Epithelial cell of prostate (primary cell): ENCODE measurements at regions not wholly inside any gene's neighbourhood (a gene's known extent, or its start where the extent isn't known, plus 50 kb on each side); places are given as distances from the start of the nearest gene placed in this dataset.
"Not testable (repeated sequence)": the region's sequence is repeated elsewhere in the genome, so short reads cannot be mapped to it uniquely, and the experiment has no call there.

Experiments
- DNase-seq: peaks from one replicate; pipeline ENCODE4 v3.0.0-alpha.2; 2011; ENCODE audit warnings: low read depth, low spot score
- H3K27ac ChIP-seq: fragments of 450-650 bp; 2 replicates; pipeline ENCODE4 v1.5.1; 2017; ENCODE audit warnings: mild to moderate bottlenecking

DNA sequence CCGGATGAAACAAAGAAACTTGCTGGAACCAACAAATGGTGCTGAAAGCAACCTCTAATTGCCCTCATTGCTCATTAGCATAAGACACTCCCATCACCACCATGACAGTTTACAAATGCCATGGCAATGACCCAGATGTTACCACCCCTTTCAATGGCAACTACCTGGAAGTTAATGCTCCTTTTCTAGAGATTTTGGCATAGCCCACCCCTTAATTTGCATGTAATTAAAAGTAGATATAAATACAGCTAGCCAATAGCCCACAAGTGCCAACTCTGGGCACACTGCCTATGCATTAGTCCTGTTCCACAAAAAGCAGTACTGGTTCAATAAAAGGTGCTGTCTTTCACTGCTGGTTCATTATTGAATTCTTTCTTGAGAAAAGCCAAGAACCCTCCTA lies 410.3 kb upstream of the PPP1R2C start:
- no peak for DNase-seq
- no peak overlapping the region for H3K27ac ChIP-seq

DNA sequence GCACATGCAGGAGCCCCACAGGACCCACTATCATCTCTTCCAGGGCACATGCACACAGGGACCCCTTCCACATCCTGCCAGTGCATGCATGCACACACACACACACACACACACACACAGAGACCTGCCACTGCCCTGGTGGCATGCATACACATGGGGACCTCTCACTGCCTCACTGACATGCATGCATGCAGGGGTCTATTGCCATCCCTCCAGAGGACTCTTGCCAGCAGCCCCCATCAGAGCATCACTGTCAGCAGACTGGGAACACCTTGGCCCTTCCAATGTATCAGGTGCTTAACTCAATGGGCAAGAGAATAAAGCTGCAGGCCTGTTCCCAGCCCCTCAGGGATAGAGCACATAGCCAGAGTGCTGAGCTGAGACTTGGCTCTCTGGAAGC lies 433.6 kb upstream of the PPP1R2C start:
- H3K27ac ChIP-seq: no peak overlapping the region
- no peak for DNase-seq

DNA sequence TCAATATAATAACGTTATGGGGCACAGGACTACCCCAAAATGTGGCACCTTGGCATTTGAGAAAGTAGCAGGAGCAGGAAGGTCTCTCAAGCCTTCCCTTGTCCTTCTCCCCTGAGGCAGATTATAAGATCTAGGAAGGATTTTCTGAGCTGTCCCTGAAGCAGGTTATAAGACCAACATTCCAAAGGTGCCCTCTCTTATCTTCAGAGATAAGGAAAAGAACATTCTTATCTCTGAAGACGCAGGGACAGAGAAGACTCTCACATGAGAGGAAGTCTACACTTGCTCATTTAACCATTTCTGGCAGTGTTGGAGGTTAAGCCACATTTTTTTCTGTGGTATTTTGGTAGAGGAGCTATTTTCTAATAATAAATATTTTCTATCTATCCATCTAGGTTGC lies 437.9 kb upstream of the MAOA start:
- no peak overlapping the region for H3K27ac ChIP-seq
- DNase-seq: no peak

DNA sequence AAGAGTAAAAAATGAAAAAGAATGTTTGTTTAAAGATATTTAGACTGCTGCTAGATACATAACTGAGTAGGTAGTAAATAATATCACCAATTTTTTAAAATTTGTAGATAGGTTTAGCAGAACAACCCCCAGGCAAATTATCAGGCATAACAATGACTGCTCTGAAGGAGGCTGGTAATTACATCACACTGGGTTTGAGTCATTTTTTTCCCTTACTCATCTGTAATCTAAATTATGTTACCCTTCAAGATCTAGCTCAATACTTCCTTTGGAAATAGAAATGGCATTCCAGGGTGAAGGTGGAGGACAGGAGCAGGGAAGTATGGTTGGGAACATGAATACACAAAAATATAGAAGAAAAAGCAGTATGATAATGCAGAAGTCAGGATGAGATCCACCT lies 431.6 kb upstream of the MAOA start:
- no peak overlapping the region for H3K27ac ChIP-seq
- DNase-seq: no peak

DNA sequence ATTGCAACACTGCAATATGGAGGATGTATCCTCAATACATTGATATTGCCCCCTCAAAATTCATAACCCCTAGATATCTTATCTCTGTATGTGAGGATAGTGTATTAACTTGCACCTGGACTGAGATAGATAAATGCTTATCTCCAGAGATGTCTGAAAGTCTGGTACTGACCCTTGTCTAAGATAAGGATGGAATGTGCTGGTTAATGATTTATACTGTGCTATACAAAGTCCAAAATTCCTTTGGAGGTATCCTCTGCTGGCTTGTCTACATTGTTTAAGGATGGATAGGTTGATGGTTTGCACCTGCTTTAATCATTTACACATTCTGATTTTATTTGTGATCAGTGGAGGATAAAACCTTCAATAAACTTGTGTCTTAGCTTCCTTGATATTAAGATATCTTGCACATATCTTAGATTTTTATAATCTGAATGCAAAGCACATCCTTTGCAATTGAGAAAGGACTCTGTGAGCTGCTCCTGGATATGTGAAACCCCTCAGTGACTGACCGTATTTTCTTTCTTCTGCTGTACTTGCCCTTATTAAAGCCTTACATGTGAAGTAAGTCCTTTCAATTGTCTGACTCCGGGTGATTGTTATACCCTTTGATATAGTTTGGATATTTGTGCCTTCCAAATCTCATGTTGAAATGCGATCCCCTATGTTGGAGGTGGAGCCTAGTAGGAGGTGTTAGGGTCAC lies 430.3 kb upstream of the MAOA start:
- no peak for DNase-seq
- H3K27ac ChIP-seq: no peak overlapping the region

DNA sequence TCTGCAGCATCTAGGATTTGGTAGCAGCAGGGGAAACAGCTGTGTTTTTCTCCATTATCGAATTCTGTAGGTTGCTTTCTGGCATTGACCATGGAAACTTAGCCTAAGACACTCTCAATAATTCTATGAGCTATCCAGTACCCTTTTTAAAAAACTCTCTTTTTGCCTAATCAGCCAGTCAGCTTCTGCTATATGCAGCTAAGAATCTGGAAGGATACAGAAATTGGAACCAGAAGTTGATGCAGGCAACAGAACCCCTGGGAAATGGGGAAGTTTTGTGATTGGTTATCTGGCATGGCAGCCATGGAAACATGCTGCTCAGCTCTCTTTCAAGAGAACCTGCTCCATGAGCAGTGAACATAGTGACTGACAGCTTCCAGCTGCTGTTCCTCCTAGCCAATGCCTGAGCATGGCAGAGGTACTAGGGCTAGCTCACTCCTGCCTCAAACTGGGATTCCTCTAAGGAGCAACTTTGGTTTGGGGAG lies 417.6 kb upstream of the MAOA start:
- DNase-seq: no peak
- no peak overlapping the region for H3K27ac ChIP-seq

DNA sequence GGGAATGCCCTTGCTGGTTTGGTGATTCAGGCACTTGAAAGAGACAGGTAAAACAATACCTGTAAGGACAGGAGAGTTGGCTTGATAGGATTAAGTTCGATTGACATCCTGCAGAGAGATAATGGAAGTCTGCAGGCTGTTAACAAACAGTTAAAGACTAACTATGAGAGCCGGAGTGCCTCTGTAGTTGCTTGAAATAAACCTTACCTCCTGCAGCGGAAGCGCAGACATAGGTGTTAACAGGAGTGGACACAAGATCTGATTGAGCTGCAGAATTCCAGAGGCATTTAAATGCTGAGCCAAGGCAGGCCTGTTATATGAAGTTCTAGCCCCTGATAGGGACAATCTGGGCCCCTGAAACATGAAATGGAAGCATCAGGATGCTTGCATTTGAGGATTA lies 416.7 kb upstream of the MAOA start:
- no peak overlapping the region for H3K27ac ChIP-seq
- no peak for DNase-seq

DNA sequence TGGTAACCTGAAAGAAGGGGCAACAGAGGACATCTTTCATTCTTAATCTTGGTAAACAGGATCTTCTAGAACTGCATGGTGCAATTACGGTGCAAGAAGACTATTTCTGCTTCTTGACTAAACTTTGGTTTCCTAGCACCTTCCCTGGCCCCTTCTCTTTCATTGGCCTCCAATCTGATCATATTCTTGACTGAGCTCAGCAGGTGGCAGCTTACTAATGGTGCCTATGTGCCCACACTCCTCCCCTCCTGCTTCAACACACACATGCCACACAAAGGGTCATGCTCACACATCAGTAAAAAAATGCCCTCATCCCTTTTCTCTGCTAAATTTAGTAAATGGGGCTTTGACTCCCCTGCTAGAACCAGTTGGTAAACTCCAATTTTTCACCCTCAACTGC lies 400.5 kb upstream of the MAOA start:
- no peak overlapping the region for H3K27ac ChIP-seq

DNA sequence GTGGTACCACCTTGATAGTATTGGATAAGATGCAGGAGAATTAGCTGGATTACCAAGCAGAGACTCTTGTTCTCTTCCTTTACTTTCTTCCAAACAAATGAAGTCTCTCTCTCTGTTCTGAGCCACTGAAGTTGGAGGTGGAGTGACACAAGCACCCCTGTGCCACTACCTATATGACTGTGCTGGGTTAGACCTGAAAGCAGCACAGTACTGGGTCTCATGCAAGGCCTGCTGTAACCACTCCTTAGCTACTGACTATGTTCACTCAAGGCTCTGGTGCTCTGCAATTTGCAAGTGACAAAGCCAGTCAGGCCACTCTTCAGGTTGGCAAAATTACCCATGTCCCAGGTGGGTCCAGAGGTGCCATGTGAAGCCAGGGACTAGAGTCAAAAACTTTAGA lies 389.6 kb upstream of the MAOA start:
- no peak for DNase-seq
- H3K27ac ChIP-seq: no peak overlapping the region

More for the DNA sequence above, 400.5 kb upstream of the MAOA start:
- DNase-seq: no peak

DNA sequence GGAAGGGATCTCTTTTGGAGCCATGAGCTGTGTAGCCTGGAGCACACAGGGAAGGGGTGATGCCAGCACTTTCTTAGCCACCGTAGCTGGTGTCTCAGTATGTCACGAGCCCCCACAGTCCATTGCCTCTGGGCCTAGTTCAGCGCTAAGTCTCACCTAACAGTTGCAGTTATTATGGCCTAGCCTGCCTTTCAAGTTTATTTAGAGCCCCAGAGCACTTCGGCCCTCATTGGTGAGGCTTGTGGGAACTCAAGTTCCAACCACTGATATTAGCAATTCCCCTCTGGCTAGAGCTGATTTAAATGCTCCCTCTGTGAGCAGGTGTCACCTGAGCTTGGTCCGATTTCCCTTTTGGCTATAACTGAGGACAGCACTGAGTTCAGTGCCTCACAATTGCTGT lies 388.4 kb upstream of the MAOA start:
- DNase-seq: no peak
- H3K27ac ChIP-seq: no peak overlapping the region

DNA sequence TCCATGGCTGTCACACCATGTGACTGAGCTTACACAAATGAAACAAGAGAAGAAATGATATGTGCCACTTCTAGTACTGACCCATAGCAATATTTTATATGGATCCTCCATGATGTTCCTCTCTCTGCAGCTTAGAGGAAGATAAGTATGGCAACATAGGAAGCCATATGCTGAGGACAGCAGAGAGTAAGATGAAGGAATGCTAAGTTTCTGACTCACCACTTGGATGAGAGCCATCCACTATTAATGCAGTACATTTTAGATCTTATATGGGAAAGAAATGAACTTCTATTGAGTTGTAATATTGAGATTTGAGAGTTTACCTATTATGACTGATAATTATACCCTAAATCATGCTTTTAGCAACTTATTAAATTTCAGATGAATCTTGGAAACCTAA lies 386.9 kb upstream of the MAOA start:
- no peak for DNase-seq
- no peak overlapping the region for H3K27ac ChIP-seq

DNA sequence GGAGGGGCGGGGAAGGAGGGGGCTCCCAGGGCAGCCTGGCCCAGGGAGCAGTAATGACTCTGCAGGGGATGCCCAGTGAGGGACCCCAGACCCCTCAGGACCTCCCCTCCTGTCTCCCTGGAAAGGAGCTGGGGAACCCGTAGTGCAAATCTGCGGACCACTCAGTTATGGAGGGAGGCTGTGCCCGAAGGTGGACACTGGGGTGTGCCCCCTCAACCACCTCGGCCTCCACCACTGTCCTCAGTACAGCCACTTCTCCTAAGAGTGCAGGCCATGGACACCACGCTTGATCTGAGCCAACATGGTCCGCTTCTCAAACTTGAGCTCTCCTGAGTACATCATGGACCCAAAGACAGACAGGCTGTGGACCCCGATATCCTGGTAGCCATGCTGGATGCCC lies 378.2 kb upstream of the MAOA start:
- no peak overlapping the region for H3K27ac ChIP-seq
- DNase-seq: no peak

DNA sequence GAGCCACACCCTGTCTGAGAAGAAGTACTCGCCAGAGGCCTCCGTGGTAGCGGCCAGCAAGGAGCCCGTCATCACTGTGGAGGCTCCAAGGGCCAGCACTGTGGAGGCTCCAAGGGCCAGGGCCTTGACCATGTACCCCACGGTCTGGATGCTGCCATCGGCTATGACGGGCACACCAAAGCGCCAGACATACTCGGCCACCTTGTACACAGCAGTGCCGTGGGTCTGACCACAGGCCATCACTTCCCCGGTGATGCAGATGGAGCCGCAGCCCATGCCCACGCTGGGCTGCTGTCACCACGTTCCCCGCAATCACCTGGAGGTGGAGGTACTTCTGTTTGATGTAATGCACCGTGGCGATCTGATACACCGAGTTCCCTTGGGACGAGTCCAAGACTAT lies 377.7 kb upstream of the MAOA start:
- H3K27ac ChIP-seq: no peak overlapping the region
- no peak for DNase-seq

DNA sequence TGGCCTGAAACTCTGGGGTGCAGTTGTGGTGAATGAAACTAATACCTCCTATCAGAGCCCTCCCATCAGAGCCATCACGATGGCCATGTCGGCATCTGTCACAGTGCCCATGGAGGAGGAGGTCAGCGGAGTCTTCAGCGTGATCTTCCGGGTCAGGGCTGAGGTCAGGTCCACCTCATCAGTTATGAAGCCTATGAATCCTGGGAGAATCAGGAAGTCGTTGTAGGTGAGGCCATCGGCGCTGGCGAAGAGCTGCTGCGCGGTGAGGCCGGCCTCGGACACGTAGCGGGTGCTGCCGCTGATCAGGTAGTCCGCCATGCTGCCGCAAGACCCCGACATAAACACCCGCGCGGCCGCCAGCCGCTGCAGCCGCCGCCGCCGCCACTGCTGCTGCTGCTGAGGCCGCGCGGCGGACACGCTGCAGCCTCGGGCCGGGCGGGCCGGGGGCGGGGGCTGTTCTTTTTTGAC lies 376.7 kb upstream of the MAOA start:
- no peak for DNase-seq
- H3K27ac ChIP-seq: no peak overlapping the region

DNA sequence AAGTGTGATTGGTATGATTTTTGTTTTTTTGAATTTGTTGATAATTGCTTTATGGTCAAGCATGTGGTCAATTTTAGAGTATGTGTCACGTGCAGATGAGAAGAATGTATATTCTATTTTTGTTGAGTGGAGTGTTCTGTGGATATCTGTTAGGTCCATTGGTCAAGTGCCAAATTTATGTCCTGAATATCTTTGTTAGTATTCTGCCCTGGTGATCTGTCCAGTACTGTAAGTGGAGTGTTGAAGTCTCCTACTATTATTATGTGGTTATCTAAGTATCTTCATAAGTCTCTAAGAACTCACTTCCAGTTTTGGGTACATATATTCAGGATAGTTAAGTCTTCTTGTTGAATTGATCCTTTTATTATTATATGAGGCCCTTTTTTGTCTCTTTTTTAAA lies 372.9 kb upstream of the MAOA start:
- no peak for DNase-seq
- H3K27ac ChIP-seq: no peak overlapping the region

DNA sequence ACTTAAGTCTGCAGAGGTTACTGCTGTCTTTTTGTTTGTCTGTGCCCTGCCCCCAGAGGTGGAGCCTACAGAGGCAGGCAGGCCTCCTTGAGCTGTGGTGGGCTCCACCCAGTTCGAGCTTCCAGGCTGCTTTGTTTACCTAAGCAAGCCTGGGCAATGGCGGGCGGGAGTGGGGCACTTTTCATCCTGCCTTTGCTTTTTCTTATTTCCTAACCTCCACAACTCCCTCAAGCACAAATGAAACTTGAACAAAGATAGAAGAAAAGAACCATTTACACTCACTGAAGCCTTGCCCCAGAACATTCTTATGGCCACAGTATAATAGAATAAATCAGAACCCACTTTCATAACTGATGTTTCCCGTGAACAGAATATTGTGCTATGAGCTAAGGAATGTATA lies 344.5 kb upstream of the MAOA start:
- peak overlapping the region; percentile 17 for H3K27ac ChIP-seq
- not testable (repeated sequence) for DNase-seq

DNA sequence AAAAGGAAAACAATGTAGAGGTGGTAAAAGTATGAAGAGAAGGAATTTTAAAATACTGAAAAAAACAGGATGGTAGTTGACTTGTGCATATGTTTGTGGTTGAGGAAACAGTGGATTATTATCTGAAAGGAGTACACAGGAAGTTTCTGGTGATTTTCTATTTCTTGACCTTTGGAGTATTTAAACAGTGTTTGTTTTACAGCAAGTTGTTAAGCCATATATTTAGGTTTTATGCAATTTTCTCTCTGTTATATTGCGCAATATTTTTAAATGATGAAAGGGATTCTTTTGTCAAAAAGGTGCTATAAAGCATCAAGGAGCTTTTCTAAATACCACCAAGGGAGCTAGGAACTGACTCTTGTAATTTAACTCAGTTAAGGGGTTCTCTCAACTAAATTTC lies 343.1 kb upstream of the MAOA start:
- no peak for DNase-seq
- H3K27ac ChIP-seq: no peak overlapping the region

DNA sequence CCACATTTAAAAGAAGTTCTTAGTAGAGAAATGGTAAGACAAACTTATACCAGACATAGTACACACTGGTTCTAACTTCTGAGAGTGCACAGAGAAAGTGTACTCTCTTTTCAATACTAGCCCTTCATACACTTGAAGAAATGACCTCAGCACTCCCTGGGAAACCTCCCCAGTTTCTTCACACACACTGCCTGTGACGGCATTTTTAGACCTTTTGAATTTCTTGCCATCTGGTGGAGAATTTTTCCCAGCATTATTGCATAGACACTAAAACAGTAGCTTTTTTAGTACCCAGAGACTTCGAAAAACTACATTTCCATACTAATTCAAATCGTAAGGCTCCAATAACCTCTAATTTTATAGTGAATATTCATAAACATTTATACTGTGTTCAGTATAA lies 341.6 kb upstream of the MAOA start:
- no peak for DNase-seq
- no peak overlapping the region for H3K27ac ChIP-seq

DNA sequence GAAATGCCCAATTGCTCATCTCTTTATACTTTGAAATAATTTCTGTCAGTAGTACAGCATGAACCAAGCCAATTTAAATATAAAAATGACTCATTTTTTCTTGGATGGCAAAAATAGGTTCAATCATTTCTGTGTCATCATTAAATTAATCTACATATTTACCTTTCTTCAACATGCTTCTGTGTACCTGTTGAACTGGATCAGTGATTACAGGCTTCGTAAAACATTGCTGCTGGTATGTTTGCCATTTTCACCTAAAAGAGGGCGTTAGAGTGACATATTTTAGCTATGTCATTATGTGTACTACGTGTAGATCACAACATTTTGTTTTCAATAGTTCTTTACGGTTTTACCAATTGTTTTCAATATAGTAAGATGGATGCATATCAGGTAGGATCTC lies 340.5 kb upstream of the MAOA start:
- DNase-seq: no peak
- no peak overlapping the region for H3K27ac ChIP-seq

DNA sequence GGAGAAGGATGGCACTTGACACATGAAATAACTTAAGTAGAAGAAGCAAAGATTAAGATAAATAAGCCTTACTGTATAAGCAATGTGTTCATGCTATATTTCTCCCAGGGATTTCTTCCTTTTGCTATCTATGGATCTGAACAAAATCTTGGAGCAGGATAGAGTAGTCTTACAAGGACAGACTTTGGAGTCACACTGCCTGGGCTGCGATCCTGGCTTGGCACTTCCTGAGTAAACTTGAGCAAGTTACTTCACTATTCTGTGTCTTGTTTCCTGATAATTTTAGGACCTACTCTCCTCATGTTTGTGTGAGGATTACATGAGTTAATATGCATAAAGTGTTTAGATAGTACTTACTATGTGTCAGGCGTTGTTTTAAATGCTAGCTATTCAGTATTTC lies 340.0 kb upstream of the MAOA start:
- H3K27ac ChIP-seq: no peak overlapping the region
- no peak for DNase-seq

DNA sequence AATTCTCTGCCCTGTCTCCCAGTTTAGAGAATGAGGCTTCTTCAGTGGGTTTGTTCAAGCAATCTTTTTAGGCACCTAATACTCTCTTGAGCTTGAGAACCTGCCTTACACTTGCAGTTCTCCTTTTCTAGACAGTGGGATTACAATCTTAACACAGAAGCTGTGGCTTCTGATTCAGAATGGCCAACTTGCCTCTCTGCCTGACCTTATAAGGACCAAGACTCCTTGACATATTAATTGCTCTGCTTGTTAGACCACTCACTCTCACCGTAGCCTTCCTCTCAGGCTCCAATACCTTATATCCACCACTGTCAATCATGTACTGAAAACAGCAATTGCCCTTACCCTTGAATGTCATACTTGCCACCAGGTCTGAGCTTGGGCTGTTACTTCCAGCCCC lies 338.7 kb upstream of the MAOA start:
- H3K27ac ChIP-seq: no peak overlapping the region
- DNase-seq: no peak

DNA sequence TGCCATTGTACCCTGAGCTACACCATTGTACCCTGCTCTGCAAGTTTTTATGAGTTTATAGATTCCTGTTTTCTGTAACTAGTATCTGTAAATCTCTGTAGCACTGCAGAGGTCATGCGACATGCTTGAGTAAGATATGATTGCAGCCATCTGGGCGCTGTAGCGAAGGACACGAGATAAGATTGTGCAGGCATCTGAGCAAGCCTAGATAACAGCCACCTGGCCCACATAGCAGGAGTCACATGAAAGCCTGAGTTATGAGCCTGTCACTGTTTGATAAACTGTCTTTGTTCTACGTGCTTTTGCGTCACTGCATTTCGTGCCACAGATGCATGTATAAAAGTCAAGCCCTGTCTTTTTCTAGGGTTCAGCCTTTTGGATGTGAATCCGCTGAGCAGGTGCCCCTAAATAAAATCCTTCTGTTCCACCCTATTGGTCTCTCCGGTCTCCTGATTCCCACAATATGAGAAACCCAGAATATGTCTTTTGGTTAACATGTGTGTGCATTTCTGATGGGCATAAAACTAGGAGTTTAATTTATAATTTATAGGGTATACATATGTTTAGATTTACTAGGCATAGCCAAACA lies 327.6 kb upstream of the MAOA start:
- DNase-seq: no peak
- no peak overlapping the region for H3K27ac ChIP-seq
